ENCODE measurements at regions not wholly inside any gene's neighbourhood (a gene's known extent, or its start where the extent isn't known, plus 50 kb on each side); places are given as distances from the start of the nearest gene placed in this dataset.

- intact Hi-C loops (cut with micrococcal nuclease), result no loop called here
- in situ Hi-C loops (cut with MboI; ENCODE audit: low sequenced_read_pairs), result no loop called here
- Histone ChIP-seq H3K4me1 (ENCODE audit: control insufficient read depth, insufficient read depth, low read length) (no peaks in the 10 kb centered on the region), H3K4me2 (ENCODE audit: low read depth, low read length) (no peak overlapping the region), H3K36me3 (ENCODE audit: control insufficient read depth, insufficient read depth, low read length) (no peaks in the 10 kb centered on the region), H3K79me1 (ENCODE audit: low read depth in 1 of 2, low read length in 2 of 2) (no peaks in the 10 kb centered on the region), H3K4me3 (ENCODE audit: insufficient read depth, low read depth, low read length) (no peak overlapping the region), H4K91ac (ENCODE audit: insufficient read depth, low read depth, low read length) (no peak overlapping the region), H2BK20ac (ENCODE audit: low read depth, low read length) (no peak overlapping the region), H2AK9ac (replicated peaks; ENCODE audit: low read depth, low read length, poor library complexity) (no peak overlapping the region), H2BK15ac (ENCODE audit: low read depth, low read length) (no peak overlapping the region), H4K8ac (ENCODE audit: low read depth in 2 of 2, low read length in 2 of 2) (no peak overlapping the region), H3K9me1 (ENCODE audit: insufficient read depth, low read length) (no peaks in the 10 kb centered on the region), H3K9ac (ENCODE audit: low read depth, low read length) (no peak overlapping the region), H3K14ac (replicated peaks; ENCODE audit: low read depth, low read length) (no peak overlapping the region), H3K9me3 (ENCODE audit: control insufficient read depth, insufficient read depth, low read length) (no peaks in the 10 kb centered on the region), H3K18ac (ENCODE audit: low read depth, low read length) (no peak overlapping the region), H3K4ac (ENCODE audit: low read depth, low read length) (no peak overlapping the region), H3K23ac (ENCODE audit: low read depth, low read length) (no peak overlapping the region), H3K56ac (ENCODE audit: extremely low read depth, insufficient read depth, low read length) (no peak overlapping the region), H2BK120ac (ENCODE audit: low read depth, low read length) (no peak overlapping the region), H3K27ac (ENCODE audit: insufficient read depth, low read length) (no peak overlapping the region), H3K27me3 (ENCODE audit: control insufficient read depth, insufficient read depth, low read length) (no peaks in the 10 kb centered on the region), H4K5ac (ENCODE audit: low read depth, low read length) (no peak overlapping the region), H2BK5ac (ENCODE audit: low read depth, low read length, poor library complexity, severe bottlenecking) (no peak overlapping the region), H2AFZ (replicated peaks; ENCODE audit: low read length, poor library complexity) (no peak overlapping the region), H4K20me1 (ENCODE audit: insufficient read depth, low read length) (no peaks in the 10 kb centered on the region), H2AK5ac (ENCODE audit: low read depth, low read length) (no peak overlapping the region)
- DNase-seq (no peak), ATAC-seq (ENCODE audit: low read depth) (no peak)
- ChIA-PET POLR2A (ENCODE audit: unreplicated experiment) (no interaction called here), CTCF (no interaction called here)
- dilution Hi-C loops (cut with HindIII; ENCODE audit: low sequenced_read_pairs, unreplicated experiment), result no loop called here
- no TSS peak for BruUV-seq (replicated peaks)
- TF ChIP-seq SMC3 (IDR thresholded peaks at IDR 0.05; ENCODE audit: low read depth, low read length) (no peak), CEBPB (IDR thresholded peaks at IDR 0.05; ENCODE audit: low read depth, low read length) (no peak)
- no CpG with 5 or more reads among the region's 3 CpGs for WGBS, 2 experiments (ENCODE audit: extremely low coverage in 2 of 2, insufficient read length in 1 of 2)
These were observed 197.9 kb upstream of the SLC14A2 start for GRCh38 chr18:45417392-45417791.

All from IMR-90 (cell line).